Stimulated activated CD4-positive, alpha-beta T cell treated with anti-CD3 and anti-CD28 coated beads, Interleukin-15, amount 100 ng/mL, for 1 hour (primary cell): ENCODE measurements at regions not wholly inside any gene's neighbourhood (a gene's known extent, or its start where the extent isn't known, plus 50 kb on each side); places are given as distances from the start of the nearest gene placed in this dataset.

Source experiments
- DNase-seq, 2 donors: peaks; one replicate each; pipeline ENCODE4 v3.0.0-alpha.2; 2020; ENCODE audit warnings: low read depth in 1 of 2, low spot score in 1 of 2

GRCh38 chr6:156525541-156525940 is 251.6 kb upstream of the ARID1B start:
- no peak for DNase-seq

- DNase-seq = no peak
These were observed 257.2 kb upstream of the ARID1B start for GRCh38 chr6:156519940-156520339.

GRCh38 chr6:156517088-156517487 is 260.1 kb upstream of the ARID1B start:
- no peak for DNase-seq

- DNase-seq = no peak
These were observed 261.9 kb upstream of the ARID1B start for GRCh38 chr6:156515242-156515641.

GRCh38 chr6:156513504-156513903 is 263.7 kb upstream of the ARID1B start:
- DNase-seq = no peak

- DNase-seq = no peak
These were observed 265.6 kb upstream of the ARID1B start for GRCh38 chr6:156511570-156511969.

GRCh38 chr6:156511051-156511450 is 266.1 kb upstream of the ARID1B start:
- no peak for DNase-seq

- DNase-seq = no peak
These were observed 266.9 kb upstream of the ARID1B start for GRCh38 chr6:156510242-156510641.

- no peak for DNase-seq
These were observed 267.7 kb upstream of the ARID1B start for GRCh38 chr6:156509496-156509895.

GRCh38 chr6:156508923-156509322 is 268.3 kb upstream of the ARID1B start:
- no peak for DNase-seq

- DNase-seq = no peak
These were observed 269.1 kb upstream of the ARID1B start for GRCh38 chr6:156508126-156508525.

GRCh38 chr6:156507656-156508055 is 269.5 kb upstream of the ARID1B start:
- DNase-seq = no peak

- no peak for DNase-seq
These were observed 270.1 kb upstream of the ARID1B start for GRCh38 chr6:156507106-156507505.

GRCh38 chr6:156502969-156503504 is 274.1 kb upstream of the ARID1B start:
- no peak for DNase-seq

- no peak for DNase-seq
These were observed 279.6 kb upstream of the ARID1B start for GRCh38 chr6:156497618-156498017.

GRCh38 chr6:156487877-156488276 is 289.3 kb upstream of the ARID1B start:
- DNase-seq = no peak

GRCh38 chr6:156485150-156485549 is 292.0 kb upstream of the ARID1B start:
- no peak for DNase-seq

- DNase-seq = no peak
These were observed 302.6 kb upstream of the ARID1B start for GRCh38 chr6:156474507-156475120.

- no peak for DNase-seq
These were observed 306.2 kb upstream of the ARID1B start for GRCh38 chr6:156471000-156471399.

GRCh38 chr6:156464100-156464878 is 312.9 kb upstream of the ARID1B start:
- no peak for DNase-seq

- DNase-seq = no peak
These were observed 315.5 kb upstream of the ARID1B start for GRCh38 chr6:156461647-156462046.

- no peak for DNase-seq
These were observed 319.6 kb upstream of the ARID1B start for GRCh38 chr6:156457601-156458000.

- DNase-seq = no peak
These were observed 321.3 kb upstream of the ARID1B start for GRCh38 chr6:156455847-156456246.
